Thoracic aorta (tissue), 2 donors: ENCODE measurements at regions not wholly inside any gene's neighbourhood (a gene's known extent, or its start where the extent isn't known, plus 50 kb on each side); places are given as distances from the start of the nearest gene placed in this dataset.
A peak's percentile ranks its signal among the peaks of the same experiment; 100 is the strongest.

ENCODE experiments used
- ATAC-seq: fragments of 150-250 bp; one replicate; pipeline ENCODE4 v1.8.0; 2017; ENCODE audit warnings: low read depth; ENCODE audit not compliant: insufficient number of reproducible peaks, low FRiP score
- DNase-seq: peaks from one replicate; pipeline ENCODE4 v3.0.0-alpha.2; 2020; ENCODE audit warnings: low spot score
- H3K27ac ChIP-seq, 2 donors: fragments of 200-600 bp; sonication (generic); 1 replicate in 1 of 2; 2 replicates in 1 of 2; pipeline ENCODE4 v1.5.1; 2016; ENCODE audit warnings: mild to moderate bottlenecking in 2 of 2, moderate library complexity in 2 of 2
- H3K27me3 ChIP-seq: fragments of 200-600 bp; sonication (generic); replicated peaks from 2 replicates; pipeline ENCODE4 v1.6.0; 2016; ENCODE audit warnings: mild to moderate bottlenecking; ENCODE audit not compliant: insufficient read depth
- H3K36me3 ChIP-seq: fragments of 200-600 bp; sonication (generic); one replicate; pipeline ENCODE4 v1.5.1; 2016
- H3K4me1 ChIP-seq, 2 donors: fragments of 200-600 bp; sonication (generic); 1 replicate in 1 of 2; 2 replicates in 1 of 2; pipeline versions ENCODE4 v1.5.1 to v1.6.0; 2016; ENCODE audit warnings: low read depth in 2 of 2, mild to moderate bottlenecking in 1 of 2; ENCODE audit not compliant: control insufficient read depth in 1 of 2
- H3K4me3 ChIP-seq: fragments of 200-600 bp; sonication (generic); 2 replicates; pipeline ENCODE4 v1.5.1; 2016; ENCODE audit warnings: mild to moderate bottlenecking
- H3K9me3 ChIP-seq: fragments of 200-600 bp; sonication (generic); 2 replicates; pipeline ENCODE4 v1.5.1; 2016
- CTCF ChIP-seq: fragments of 200-600 bp; sonication (generic); IDR thresholded peaks from one replicate; pipeline ENCODE4 v1.5.1; 2019; ENCODE audit warnings: antibody characterized with exemption

GRCh38 chr3:27590437-27591298, 106.5 kb upstream of the SLC4A7 start:
- ATAC-seq (peak; percentile 54), DNase-seq (no peak)
- H3K27ac ChIP-seq: peak overlapping the region; percentile 73 to 80
- TF ChIP-seq CTCF: no peak
- H3K4me1 ChIP-seq: peaks cover 19 to 44% of the 10 kb centered on the region in 2 donors
- peak overlapping the region; percentile 43 for H3K4me3 ChIP-seq
- no peaks in the 10 kb centered on the region for H3K9me3 ChIP-seq
- H3K27me3 ChIP-seq: no peaks in the 10 kb centered on the region
- H3K36me3 ChIP-seq: no peaks in the 10 kb centered on the region

GRCh38 chr3:27589795-27590194, 105.6 kb upstream of the SLC4A7 start:
- Histone ChIP-seq H3K27me3 (no peaks in the 10 kb centered on the region), H3K9me3 (no peaks in the 10 kb centered on the region), H3K36me3 (no peaks in the 10 kb centered on the region), H3K27ac (peak overlapping the region; percentile 73 to 80), H3K4me1 (peaks cover 19 to 41% of the 10 kb centered on the region in 2 donors), H3K4me3 (no peak overlapping the region)
- no peak for TF ChIP-seq CTCF
- ATAC-seq: no peak
- DNase-seq: no peak

GRCh38 chr3:27585429-27585828, 101.2 kb upstream of the SLC4A7 start:
- H3K4me1 ChIP-seq: peaks cover 10 to 12% of the 10 kb centered on the region in 2 donors
- no peak for DNase-seq
- H3K27ac ChIP-seq: no peak overlapping the region
- H3K36me3 ChIP-seq: no peaks in the 10 kb centered on the region
- H3K27me3 ChIP-seq: no peaks in the 10 kb centered on the region
- TF ChIP-seq CTCF: no peak
- no peaks in the 10 kb centered on the region for H3K9me3 ChIP-seq
- no peak overlapping the region for H3K4me3 ChIP-seq
- ATAC-seq: no peak

- Histone ChIP-seq H3K4me3 (no peak overlapping the region), H3K27ac (no peak overlapping the region), H3K9me3 (no peaks in the 10 kb centered on the region), H3K27me3 (no peaks in the 10 kb centered on the region), H3K4me1 (peaks cover 4 to 7% of the 10 kb centered on the region in 2 donors), H3K36me3 (no peaks in the 10 kb centered on the region)
- ATAC-seq (no peak), DNase-seq (no peak)
- TF ChIP-seq CTCF: no peak
These were observed 100.7 kb upstream of the SLC4A7 start for GRCh38 chr3:27584874-27585273.

GRCh38 chr3:27581852-27582251, 97.7 kb upstream of the SLC4A7 start:
- DNase-seq: no peak
- no peaks in the 10 kb centered on the region for H3K9me3 ChIP-seq
- TF ChIP-seq CTCF: no peak
- H3K27me3 ChIP-seq: no peaks in the 10 kb centered on the region
- H3K4me3 ChIP-seq: no peak overlapping the region
- no peak overlapping the region for H3K27ac ChIP-seq
- H3K36me3 ChIP-seq: no peaks in the 10 kb centered on the region
- no peak for ATAC-seq
- H3K4me1 ChIP-seq: peaks cover 13 to 21% of the 10 kb centered on the region in 2 donors
